ENCODE measurements at regions not wholly inside any gene's neighbourhood (a gene's known extent, or its start where the extent isn't known, plus 50 kb on each side); places are given as distances from the start of the nearest gene placed in this dataset.
"Not testable (repeated sequence)": the region's sequence is repeated elsewhere in the genome, so short reads cannot be mapped to it uniquely, and the experiment has no call there.

DNA sequence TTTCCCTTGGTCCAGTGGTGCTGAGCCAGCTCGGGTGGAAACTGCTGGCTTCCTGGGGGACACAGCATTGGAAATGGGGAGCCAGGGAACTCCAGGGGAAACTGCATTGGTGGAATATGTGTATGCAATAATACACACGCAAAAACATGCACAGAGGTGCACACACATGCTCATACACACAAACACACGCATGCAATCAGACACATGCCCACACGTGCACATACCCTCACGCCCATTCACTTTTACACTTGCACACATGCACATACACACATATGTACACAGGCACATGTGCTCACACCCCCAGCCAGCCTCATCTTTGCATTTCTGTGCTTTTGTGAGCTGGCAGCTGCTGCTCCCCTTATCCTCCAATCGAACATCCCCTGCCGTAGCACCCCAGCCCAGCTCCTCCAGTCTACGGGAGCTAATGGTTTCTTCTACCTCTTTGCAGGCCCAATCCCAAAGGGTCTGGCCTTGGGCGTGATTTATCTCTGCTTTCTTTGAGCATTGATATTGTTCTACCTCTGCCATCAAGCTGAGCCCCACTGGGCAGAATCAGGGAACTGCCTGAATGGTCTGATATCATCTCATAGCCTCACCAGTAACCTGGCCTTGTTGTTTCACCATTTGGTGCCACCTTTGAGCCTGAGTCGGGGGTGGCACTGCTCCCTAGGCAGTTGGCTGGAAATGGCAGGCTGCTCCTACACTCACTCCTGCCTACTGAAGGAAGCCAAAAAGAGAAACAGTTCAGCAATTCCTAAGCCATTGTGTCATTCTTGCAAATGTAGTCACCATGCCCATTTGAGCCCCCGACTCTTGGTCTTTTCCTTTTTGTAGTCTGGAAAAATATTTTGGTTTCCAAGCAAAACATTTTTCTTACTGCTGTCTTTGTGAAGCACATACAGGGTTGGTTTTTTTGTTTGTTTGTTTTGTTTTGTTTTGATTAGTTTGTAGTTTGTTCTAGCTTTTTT lies 104.4 kb upstream of the MAMLD1 start:
- Histone ChIP-seq H3K4me3 (ENCODE audit: control insufficient read depth in 1 of 7, extremely low read depth in 1 of 7, insufficient read depth in 4 of 7, low read depth in 2 of 7, low read length in 6 of 7) (no peak overlapping the region), H3K27me3 (replicated peaks in 2 of 5; ENCODE audit: control insufficient read depth in 4 of 5, insufficient read depth in 5 of 5, low read length in 4 of 5) (no peaks in the 10 kb centered on the region), H3K4me1 (ENCODE audit: control extremely low read depth in 1 of 4, control insufficient read depth in 4 of 4, insufficient read depth in 4 of 4, low read length in 3 of 4) (no peaks in the 10 kb centered on the region), H3K27ac (ENCODE audit: insufficient read depth in 1 of 2, low read depth in 1 of 2, low read length in 2 of 2, poor library complexity in 1 of 2, severe bottlenecking in 2 of 2) (no peak overlapping the region), H3K9me3 (ENCODE audit: control extremely low read depth in 1 of 5, control insufficient read depth in 4 of 5, insufficient read depth in 2 of 5, low read depth in 1 of 5, low read length in 4 of 5) (no peaks in the 10 kb centered on the region), H3K36me3 (ENCODE audit: control insufficient read depth in 4 of 4, insufficient read depth in 4 of 4, low read length in 3 of 4) (no peaks in the 10 kb centered on the region)
- ChIA-PET POLR2A (no interaction called here), CTCF (no interaction called here)
- DNase-seq: no peak
- 83% methylated on average over 7 of the region's 11 CpGs for WGBS (ENCODE audit: insufficient coverage)

DNA sequence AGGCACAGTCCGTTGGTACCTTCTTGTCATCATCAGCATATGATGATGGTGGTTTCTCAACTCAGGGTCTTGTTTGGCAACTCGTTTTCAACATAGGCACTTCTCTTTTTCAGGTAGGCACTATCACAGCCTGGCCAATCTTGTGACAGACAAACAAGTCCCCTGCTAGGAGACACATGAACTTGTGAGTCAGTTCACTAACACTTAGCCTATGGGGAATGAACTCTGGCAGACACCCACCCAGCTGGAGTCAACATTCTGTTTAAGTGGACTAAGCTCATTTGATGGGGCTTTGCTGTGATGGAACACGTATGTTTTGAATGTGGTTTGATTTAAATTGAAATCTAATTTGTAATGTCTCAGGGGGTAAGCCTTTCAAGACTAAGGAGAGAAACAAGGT lies 100.7 kb upstream of the MAMLD1 start:
- CTCF ChIA-PET: no interaction called here
- DNase-seq: no peak
- POLR2A ChIA-PET: no interaction called here
- Histone ChIP-seq H3K9me3 (ENCODE audit: control extremely low read depth in 1 of 5, control insufficient read depth in 4 of 5, insufficient read depth in 2 of 5, low read depth in 1 of 5, low read length in 4 of 5) (no peaks in the 10 kb centered on the region), H3K4me3 (ENCODE audit: control insufficient read depth in 1 of 7, extremely low read depth in 1 of 7, insufficient read depth in 4 of 7, low read depth in 2 of 7, low read length in 6 of 7) (no peak overlapping the region), H3K4me1 (ENCODE audit: control extremely low read depth in 1 of 4, control insufficient read depth in 4 of 4, insufficient read depth in 4 of 4, low read length in 3 of 4) (no peaks in the 10 kb centered on the region), H3K27me3 (replicated peaks in 2 of 5; ENCODE audit: control insufficient read depth in 4 of 5, insufficient read depth in 5 of 5, low read length in 4 of 5) (no peaks in the 10 kb centered on the region), H3K36me3 (ENCODE audit: control insufficient read depth in 4 of 4, insufficient read depth in 4 of 4, low read length in 3 of 4) (no peaks in the 10 kb centered on the region), H3K27ac (ENCODE audit: insufficient read depth in 1 of 2, low read depth in 1 of 2, low read length in 2 of 2, poor library complexity in 1 of 2, severe bottlenecking in 2 of 2) (no peak overlapping the region)
- 63% methylated on average over 3 of the region's 3 CpGs for WGBS (ENCODE audit: insufficient coverage)

GRCh38 chrX:150268839-150269355 lies 94.2 kb upstream of the MAMLD1 start:
- peak; percentile 22 to 73 (median 65) for DNase-seq
- no peaks in the 10 kb centered on the region for H3K27me3 ChIP-seq (replicated peaks in 2 of 5; ENCODE audit: control insufficient read depth in 4 of 5, insufficient read depth in 5 of 5, low read length in 4 of 5)
- POLR2A ChIA-PET: no interaction called here
- no peaks in the 10 kb centered on the region for H3K36me3 ChIP-seq (ENCODE audit: control insufficient read depth in 4 of 4, insufficient read depth in 4 of 4, low read length in 3 of 4)
- CTCF ChIA-PET: no interaction called here
- no CpG with 5 or more reads among the region's 2 CpGs for WGBS (ENCODE audit: insufficient coverage)
- H3K9me3 ChIP-seq (ENCODE audit: control extremely low read depth in 1 of 5, control insufficient read depth in 4 of 5, insufficient read depth in 2 of 5, low read depth in 1 of 5, low read length in 4 of 5): no peaks in the 10 kb centered on the region
- no peak overlapping the region for H3K27ac ChIP-seq (ENCODE audit: insufficient read depth in 1 of 2, low read depth in 1 of 2, low read length in 2 of 2, poor library complexity in 1 of 2, severe bottlenecking in 2 of 2)
- H3K4me1 ChIP-seq (ENCODE audit: control extremely low read depth in 1 of 4, control insufficient read depth in 4 of 4, insufficient read depth in 4 of 4, low read length in 3 of 4): peaks cover 0 to 17% (median 11%) of the 10 kb centered on the region in 4 experiments
- no peak overlapping the region for H3K4me3 ChIP-seq (ENCODE audit: control insufficient read depth in 1 of 7, extremely low read depth in 1 of 7, insufficient read depth in 4 of 7, low read depth in 2 of 7, low read length in 6 of 7)

GRCh38 chrX:150269605-150270254 lies 93.4 kb upstream of the MAMLD1 start:
- Histone ChIP-seq H3K27ac (ENCODE audit: insufficient read depth in 1 of 2, low read depth in 1 of 2, low read length in 2 of 2, poor library complexity in 1 of 2, severe bottlenecking in 2 of 2) (no peak overlapping the region), H3K9me3 (ENCODE audit: control extremely low read depth in 1 of 5, control insufficient read depth in 4 of 5, insufficient read depth in 2 of 5, low read depth in 1 of 5, low read length in 4 of 5) (no peaks in the 10 kb centered on the region), H3K36me3 (ENCODE audit: control insufficient read depth in 4 of 4, insufficient read depth in 4 of 4, low read length in 3 of 4) (no peaks in the 10 kb centered on the region), H3K4me3 (ENCODE audit: control insufficient read depth in 1 of 7, extremely low read depth in 1 of 7, insufficient read depth in 4 of 7, low read depth in 2 of 7, low read length in 6 of 7) (no peak overlapping the region), H3K4me1 (ENCODE audit: control extremely low read depth in 1 of 4, control insufficient read depth in 4 of 4, insufficient read depth in 4 of 4, low read length in 3 of 4) (peaks cover 0 to 17% (median 11%) of the 10 kb centered on the region in 4 experiments), H3K27me3 (replicated peaks in 2 of 5; ENCODE audit: control insufficient read depth in 4 of 5, insufficient read depth in 5 of 5, low read length in 4 of 5) (no peaks in the 10 kb centered on the region)
- 84% methylated on average over 8 of the region's 10 CpGs for WGBS (ENCODE audit: insufficient coverage)
- DNase-seq: no peak
- ChIA-PET POLR2A (no interaction called here), CTCF (no interaction called here)

- WGBS (ENCODE audit: insufficient coverage): 80% methylated on average over 3 of the region's 3 CpGs
- Histone ChIP-seq H3K27me3 (replicated peaks in 2 of 5; ENCODE audit: control insufficient read depth in 4 of 5, insufficient read depth in 5 of 5, low read length in 4 of 5) (no peaks in the 10 kb centered on the region), H3K4me1 (ENCODE audit: control extremely low read depth in 1 of 4, control insufficient read depth in 4 of 4, insufficient read depth in 4 of 4, low read length in 3 of 4) (peaks cover 0 to 17% (median 11%) of the 10 kb centered on the region in 4 experiments), H3K27ac (ENCODE audit: insufficient read depth in 1 of 2, low read depth in 1 of 2, low read length in 2 of 2, poor library complexity in 1 of 2, severe bottlenecking in 2 of 2) (no peak overlapping the region), H3K9me3 (ENCODE audit: control extremely low read depth in 1 of 5, control insufficient read depth in 4 of 5, insufficient read depth in 2 of 5, low read depth in 1 of 5, low read length in 4 of 5) (no peaks in the 10 kb centered on the region), H3K4me3 (ENCODE audit: control insufficient read depth in 1 of 7, extremely low read depth in 1 of 7, insufficient read depth in 4 of 7, low read depth in 2 of 7, low read length in 6 of 7) (no peak overlapping the region), H3K36me3 (ENCODE audit: control insufficient read depth in 4 of 4, insufficient read depth in 4 of 4, low read length in 3 of 4) (no peaks in the 10 kb centered on the region)
- no peak for DNase-seq
- POLR2A ChIA-PET: no interaction called here
- CTCF ChIA-PET: no interaction called here
Observed at GRCh38 chrX:150270622-150271021, 92.5 kb upstream of the MAMLD1 start.

DNA sequence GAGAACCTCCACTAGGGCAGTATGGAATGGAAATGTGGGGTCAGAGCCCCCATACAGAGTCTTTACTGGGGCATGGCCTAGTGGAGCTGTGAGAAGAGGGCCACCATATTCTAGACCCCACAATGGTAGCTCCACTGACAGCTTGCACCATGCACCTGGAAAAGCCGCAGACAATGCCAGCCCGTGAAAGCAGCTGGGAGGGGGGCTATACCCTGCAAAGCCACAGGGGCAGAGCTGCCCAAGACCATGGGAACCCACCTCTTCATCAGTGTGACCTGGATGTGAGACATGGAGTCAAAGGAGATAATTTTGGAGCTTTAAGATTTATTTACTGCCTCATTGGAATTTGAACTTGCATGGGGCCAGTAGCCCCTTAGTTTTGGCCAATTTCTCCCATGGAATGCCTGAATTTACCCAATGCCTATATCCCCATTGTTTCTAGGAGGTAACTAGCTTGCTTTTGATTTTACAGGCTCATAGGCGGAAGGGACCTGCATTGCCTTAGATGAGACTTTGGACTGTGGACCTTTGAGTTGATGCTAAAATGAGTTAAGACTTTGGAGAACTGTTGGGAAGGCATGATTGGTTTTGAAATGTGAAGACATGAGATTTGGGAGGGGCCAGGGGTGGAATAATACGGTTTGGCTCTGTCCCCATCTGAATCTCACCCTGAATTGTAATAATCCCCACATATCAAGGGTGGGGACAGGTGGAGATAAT lies 89.4 kb upstream of the MAMLD1 start:
- H3K9me3 ChIP-seq (ENCODE audit: control extremely low read depth in 1 of 5, control insufficient read depth in 4 of 5, insufficient read depth in 2 of 5, low read depth in 1 of 5, low read length in 4 of 5); H3K27me3 ChIP-seq (replicated peaks in 2 of 5; ENCODE audit: control insufficient read depth in 4 of 5, insufficient read depth in 5 of 5, low read length in 4 of 5); DNase-seq; H3K4me3 ChIP-seq (ENCODE audit: control insufficient read depth in 1 of 7, extremely low read depth in 1 of 7, insufficient read depth in 4 of 7, low read depth in 2 of 7, low read length in 6 of 7); H3K36me3 ChIP-seq (ENCODE audit: control insufficient read depth in 4 of 4, insufficient read depth in 4 of 4, low read length in 3 of 4); H3K27ac ChIP-seq (ENCODE audit: insufficient read depth in 1 of 2, low read depth in 1 of 2, low read length in 2 of 2, poor library complexity in 1 of 2, severe bottlenecking in 2 of 2); POLR2A ChIA-PET; CTCF ChIA-PET: not testable (repeated sequence)
- H3K4me1 ChIP-seq (ENCODE audit: control extremely low read depth in 1 of 4, control insufficient read depth in 4 of 4, insufficient read depth in 4 of 4, low read length in 3 of 4): peaks cover 0 to 15% (median 9%) of the 10 kb centered on the region in 4 experiments
- 78% methylated on average over 4 of the region's 4 CpGs for WGBS (ENCODE audit: insufficient coverage)
